IPS DF 19.7 (cell line): ENCODE measurements at regions not wholly inside any gene's neighbourhood (a gene's known extent, or its start where the extent isn't known, plus 50 kb on each side); places are given as distances from the start of the nearest gene placed in this dataset.
A peak's percentile ranks its signal among the peaks of the same experiment; 100 is the strongest.
"Not testable (repeated sequence)": the region's sequence is repeated elsewhere in the genome, so short reads cannot be mapped to it uniquely, and the experiment has no call there.

Experiments
- DNase-seq: peaks from one replicate; pipeline ENCODE4 v3.0.0-alpha.2; 2013; ENCODE audit warnings: low read depth, low spot score

DNA sequence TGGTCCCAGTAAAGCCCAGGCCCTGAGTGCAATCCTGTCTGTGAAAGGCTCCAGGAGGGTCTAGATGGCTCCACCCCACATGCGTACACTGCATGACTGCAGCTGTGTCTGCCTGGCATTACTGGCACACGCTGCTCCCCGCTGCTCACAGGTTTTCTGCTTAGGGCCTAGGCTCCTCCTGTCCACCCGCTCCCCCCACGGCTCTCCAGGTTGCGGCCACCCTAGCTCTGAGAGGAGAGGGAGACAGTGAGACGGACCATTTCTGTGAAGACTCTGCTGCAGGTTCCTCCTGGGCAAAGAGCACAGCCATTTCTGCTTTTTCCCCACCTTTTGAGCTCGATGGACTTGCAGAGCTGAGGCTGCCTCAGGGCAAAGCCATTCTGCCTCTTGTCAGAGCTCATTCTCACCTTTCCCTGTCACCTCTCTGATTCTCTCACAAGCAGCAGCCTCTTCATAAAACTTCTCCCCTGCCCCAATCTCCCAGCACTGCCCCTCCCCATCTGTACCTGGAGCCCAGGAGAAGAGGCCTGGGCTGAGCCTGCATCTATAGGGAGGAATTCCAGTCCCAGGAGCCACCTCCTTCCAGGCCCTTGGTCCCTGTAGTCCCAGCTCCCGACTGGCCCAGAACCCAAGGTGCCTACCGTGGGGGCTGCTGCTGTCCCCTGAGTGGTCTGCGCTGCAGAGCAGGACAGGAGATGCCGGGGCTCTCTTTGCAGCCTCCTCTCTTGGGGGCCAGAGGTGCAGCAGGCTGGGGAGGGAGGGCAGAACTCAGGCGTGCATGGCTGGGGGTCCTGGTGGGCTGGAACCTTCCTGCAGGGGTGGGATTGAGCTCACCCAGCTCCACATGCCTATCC, 433.7 kb upstream of the B3GAT1 start:
- DNase-seq = no peak

DNA sequence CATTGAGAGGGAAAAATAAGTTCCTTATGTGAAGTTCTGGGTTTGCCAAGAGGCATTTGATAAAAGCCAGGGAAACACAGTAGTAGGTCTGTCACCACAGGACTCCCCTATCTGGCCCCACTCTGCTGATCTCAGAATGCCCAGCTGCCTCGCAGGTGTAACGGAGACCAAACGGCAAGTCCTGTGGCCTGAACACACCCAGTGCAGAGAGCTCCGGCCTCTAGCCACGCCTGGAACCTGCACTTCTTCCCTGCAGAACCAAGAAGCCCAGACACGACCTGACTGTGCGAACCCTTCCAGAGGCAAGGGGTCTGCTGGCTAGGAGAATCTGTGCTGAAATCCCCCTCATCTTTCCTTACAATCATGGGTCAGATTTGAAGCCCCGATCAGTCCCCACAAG, 432.8 kb upstream of the B3GAT1 start:
- no peak for DNase-seq

GRCh38 chr11:134843735-134844134, 431.7 kb upstream of the B3GAT1 start:
- no peak for DNase-seq

DNA sequence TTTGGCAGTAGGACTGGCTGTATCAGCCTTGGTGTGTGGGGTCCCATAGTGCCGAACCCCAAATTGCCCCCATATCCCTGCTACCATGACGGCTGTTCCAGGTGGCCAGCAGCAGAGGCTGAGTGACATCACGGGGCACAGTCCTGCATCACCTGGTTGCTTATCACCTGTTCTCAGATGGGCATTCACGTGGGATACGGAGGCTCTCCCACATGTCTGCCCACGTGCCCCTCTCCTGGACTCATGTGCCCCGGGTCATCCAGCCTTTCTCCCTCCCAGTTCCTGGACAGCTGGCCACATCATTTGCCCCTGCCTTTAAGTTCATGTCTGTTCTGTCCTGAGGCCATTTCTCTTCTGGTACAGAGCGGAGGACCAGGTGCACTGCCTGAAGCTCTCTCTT, 431.0 kb upstream of the B3GAT1 start:
- no peak for DNase-seq

DNA sequence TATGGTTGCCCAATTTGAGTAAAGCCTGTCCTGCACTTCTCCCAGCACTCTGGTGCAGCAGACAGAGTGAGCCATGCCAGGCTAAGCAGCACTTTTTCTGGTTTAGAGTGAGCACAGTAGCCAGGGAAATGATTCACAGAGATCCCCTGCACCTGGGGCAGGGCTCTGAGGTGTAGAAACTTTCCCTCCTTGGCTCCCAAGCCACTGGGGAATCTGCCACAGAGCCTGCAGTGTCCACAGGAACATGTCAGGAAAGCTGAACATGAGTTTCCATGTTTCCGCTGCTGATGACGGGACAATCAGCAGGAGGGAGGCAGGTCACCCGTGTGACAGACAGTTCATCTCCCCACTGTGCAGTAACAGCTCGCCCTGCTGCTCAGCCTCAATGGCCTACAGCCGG, 429.9 kb upstream of the B3GAT1 start:
- DNase-seq = no peak

DNA sequence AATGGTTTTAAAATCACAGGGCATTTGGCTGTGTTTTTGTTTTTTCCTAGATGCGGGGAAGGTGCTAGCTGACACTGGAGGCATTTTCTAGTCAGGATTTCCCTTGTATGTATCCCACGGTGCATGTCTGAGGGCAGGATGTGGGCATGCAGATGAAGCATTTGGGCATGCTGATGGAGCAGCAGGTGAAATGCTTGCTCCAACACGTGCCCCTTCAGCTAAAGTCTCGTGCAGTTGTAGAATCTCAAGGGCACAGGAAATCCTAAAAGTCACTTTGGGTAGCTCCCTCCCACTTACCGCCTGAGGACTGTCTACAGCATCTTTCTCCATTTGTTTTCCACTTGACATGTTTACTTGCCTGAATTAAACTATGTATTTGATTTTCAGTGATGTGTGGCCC, 429.4 kb upstream of the B3GAT1 start:
- DNase-seq = no peak

DNA sequence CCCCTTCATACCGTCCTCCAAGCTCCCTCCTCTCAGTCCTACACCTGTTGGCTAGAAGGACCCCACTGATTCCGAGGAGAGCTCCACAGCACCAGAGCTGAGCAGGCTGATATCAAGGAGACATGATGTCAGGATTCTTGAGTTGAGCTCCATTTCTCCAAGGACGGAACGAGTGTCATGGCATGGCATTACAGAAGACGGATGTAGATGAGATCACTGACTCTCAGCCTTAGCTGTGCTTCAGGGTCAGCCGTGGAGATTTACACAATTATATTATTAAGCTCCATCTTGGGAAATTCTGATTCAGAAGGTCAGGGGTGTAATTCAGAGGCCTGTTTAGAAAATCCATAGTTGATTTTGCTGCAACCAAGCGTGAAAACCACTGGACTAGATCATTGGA, 428.9 kb upstream of the B3GAT1 start:
- no peak for DNase-seq

DNA sequence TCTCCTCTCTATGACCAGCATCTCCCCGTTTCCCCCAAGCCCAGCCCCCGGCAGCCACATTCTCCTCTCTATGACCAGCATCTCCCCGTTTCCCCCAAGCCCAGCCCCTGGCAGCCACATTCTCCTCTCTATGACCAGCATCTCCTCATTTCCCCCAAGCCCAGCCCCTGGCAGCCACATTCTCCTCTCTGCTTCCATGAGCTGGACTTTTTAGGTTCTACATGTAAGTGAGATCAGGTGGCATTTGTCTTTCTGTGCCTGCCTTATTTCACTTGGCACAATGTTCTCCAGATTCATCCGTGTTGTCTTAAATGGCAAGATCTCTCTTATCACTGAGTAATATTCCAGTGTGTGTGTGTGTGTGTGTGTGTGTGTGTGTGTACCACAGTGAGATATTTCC, 428.1 kb upstream of the B3GAT1 start:
- DNase-seq = not testable (repeated sequence)

DNA sequence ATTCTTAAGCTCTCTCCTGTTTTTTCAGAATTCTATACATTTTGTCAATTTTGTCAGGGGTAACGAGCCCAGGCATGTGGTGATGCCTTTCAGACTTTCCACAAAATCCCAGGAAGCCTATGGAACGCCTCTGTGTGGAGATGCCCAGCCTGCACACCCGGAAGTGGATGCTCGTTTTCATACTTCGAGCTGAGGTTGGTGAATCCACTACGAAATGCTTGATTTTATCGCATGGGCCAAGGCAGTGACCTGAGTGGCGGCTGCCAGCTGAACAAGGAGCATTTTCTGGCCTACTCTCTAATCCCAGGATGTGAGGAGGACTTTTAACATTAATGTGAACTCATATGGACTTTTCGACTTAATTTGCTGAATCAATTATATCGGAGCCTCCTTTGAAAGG, 426.7 kb upstream of the B3GAT1 start:
- no peak for DNase-seq

- DNase-seq = no peak
These were observed 425.8 kb upstream of the B3GAT1 start for GRCh38 chr11:134837887-134838232.

- DNase-seq = no peak
These were observed 425.3 kb upstream of the B3GAT1 start for GRCh38 chr11:134837166-134837886.

DNA sequence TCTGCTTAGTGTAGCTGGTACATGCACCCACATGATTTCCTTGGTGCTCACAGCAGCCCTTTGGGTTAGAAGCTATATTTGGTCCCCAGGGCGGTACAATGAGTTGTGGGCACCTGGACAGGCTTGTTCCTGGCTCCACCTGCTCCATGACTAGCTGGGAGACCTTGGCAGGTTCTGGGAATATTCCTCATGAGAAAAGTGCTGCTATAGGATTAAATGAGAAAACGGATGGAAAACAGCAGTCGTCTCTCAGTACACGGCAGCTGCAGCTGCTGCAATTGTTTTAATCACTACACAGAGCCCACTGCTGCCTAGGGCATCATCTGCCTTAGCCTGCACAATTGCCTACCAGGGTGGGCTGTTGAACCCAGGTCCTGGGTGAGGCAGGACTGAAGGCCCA, 424.5 kb upstream of the B3GAT1 start:
- DNase-seq = no peak

GRCh38 chr11:134835561-134835960, 423.5 kb upstream of the B3GAT1 start:
- no peak for DNase-seq

DNA sequence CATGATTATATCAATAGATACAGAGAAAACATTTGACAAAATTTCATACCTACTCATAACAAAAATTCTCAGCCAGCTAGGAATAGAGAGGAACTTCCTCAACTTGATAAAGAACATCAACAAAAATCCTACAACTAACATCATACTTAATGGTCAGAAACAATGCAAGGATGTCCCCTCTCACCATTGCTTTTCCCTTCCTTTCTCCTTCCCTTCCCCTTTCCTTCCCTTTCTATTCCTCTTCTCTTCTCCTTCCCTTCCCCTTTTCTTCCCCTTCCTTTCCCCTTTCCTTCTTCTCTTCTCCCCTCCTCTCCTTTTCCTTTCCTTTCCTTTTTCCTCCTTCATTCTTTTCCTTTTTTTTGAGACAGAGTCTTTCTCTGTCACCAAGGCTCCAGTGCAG, 418.3 kb upstream of the B3GAT1 start:
- DNase-seq = no peak

DNA sequence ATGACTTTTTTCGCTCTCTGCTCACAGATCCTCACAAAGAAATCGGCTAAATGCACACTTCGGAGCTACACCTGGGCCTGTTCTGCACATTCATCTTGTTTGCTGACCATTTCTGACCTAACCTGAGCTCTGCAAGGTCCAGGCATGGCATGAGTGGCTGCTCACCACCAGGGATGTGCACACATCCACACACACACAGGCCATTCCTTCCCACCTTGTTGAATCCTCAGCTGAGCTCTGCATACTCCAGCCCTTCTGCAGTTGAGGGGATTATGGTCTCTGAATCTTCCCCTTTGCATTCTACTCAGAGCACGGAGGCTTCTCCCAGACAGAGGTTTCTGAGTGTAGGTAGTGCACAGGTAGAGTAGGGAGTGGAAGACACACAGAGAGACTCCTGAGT, 411.9 kb upstream of the B3GAT1 start:
- DNase-seq = no peak

DNA sequence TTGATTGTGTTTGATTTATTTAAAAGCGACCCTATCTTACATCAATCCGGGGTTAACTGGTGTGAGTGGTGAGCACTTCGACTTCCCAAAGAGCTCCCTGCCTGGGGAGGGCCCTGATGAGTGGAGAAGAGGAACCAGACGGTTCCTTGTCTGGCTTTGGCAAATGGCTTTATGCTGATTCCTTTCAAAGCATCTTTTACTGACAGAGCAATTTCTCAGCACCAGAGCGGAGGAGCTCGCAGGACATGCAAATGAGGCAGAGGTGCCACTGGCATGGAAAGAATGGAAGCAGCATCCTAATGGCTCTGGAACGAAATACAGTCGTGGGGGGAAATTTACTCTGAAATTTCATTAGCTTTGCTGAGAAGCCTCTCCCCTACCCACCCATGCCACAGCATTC, 410.9 kb upstream of the B3GAT1 start:
- no peak for DNase-seq

GRCh38 chr11:134821422-134821821, 409.4 kb upstream of the B3GAT1 start:
- DNase-seq = no peak

GRCh38 chr11:134819041-134819440, 407.0 kb upstream of the B3GAT1 start:
- peak; percentile 30 for DNase-seq

DNA sequence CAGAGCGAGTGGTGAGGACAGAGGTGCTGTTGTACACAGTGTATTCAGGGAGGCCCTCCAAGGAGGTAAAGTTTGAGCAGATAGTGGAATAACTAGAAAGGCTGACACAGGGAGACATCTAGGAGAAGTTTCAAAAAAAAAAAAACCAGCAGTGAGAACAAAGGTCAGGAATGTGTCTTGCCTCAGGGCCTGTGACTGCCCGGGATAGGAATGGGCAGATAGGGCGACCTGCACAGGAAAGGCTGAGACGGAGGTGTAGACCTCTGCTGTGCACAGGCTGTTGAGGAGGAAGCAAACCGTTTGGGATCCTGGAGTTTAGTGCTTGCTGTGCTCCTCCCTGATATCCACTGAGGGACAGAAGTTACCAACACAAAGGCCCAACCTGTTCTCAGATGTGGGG, 406.5 kb upstream of the B3GAT1 start:
- no peak for DNase-seq

- no peak for DNase-seq
These were observed 403.4 kb upstream of the B3GAT1 start for GRCh38 chr11:134815404-134815803.

DNA sequence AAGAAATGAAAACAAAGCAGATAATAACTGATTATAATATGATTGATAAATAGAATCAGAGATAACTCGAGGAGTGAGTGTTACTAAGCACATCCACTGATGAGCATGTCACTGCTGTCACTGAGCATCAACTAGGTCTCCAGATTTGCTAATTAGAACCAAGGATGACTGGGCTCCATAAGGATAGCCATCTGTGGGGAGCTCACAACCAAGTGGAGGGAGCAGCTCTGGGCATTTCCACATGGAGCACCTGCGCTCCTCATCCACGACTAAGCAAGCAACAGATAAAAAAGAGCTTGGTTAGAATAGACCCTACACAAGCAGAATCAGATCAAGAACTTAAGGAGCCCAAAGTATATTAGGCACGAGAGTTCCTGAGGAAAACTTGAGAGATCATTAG, 396.0 kb upstream of the B3GAT1 start:
- no peak for DNase-seq

- DNase-seq = no peak
These were observed 390.6 kb upstream of the B3GAT1 start for GRCh38 chr11:134802598-134802997.

GRCh38 chr11:134802116-134802515, 390.1 kb upstream of the B3GAT1 start:
- no peak for DNase-seq
